Activated CD4-positive, CD25-positive, alpha-beta regulatory T cell (primary cell): ENCODE measurements at regions not wholly inside any gene's neighbourhood (a gene's known extent, or its start where the extent isn't known, plus 50 kb on each side); places are given as distances from the start of the nearest gene placed in this dataset.

Source experiments
- DNase-seq, 4 experiments: peaks; one replicate each; lab custom pipeline; 2025; lab: John Stamatoyannopoulos, UW

DNA sequence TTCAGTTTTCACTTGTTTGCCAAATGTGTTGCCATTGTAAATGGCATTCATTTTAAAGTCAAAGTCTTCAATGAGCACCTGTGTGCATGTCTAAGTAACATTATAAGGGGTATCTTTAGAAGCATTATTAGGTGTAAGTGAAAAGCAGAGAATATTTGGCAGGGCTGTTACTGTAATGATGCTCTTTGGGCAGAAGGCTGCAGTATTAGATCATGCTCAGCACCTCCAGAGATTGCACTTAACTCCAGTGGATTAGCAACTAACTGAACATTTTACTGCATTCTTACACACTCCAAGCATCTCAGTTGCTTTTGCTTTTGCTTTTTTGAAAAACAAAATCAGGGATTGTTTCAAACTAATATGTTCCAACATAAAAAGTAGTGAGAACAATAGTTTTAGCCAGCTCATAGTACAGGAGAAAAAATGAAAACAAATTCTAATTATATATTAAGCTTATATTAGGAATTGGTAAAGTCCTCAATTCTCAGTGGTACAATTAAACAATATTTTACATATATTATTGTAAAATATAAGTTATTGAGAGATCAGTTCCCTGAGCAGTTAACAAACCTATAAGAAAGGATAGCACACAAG lies 1740.9 kb upstream of the CDH9 start:
- no peak for DNase-seq

DNA sequence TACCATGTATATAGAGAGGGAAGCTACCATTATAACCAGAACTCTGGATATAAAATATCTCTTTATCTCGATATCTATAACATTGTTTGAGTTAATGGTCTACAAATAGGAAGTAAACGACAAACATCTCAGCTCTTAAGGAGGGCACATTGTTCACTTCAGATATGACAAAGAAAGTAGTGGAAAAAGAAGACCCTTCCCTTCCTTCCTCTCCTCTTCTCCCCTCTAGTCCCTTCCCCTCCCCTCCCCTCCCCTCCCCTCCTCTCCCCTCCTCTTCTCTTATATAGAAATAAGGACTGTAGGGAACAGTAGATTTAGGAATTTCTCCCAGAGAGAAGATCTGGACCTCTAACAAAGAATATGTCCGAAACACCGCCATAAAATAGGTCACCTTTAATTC lies 1731.9 kb upstream of the CDH9 start:
- no peak for DNase-seq

DNA sequence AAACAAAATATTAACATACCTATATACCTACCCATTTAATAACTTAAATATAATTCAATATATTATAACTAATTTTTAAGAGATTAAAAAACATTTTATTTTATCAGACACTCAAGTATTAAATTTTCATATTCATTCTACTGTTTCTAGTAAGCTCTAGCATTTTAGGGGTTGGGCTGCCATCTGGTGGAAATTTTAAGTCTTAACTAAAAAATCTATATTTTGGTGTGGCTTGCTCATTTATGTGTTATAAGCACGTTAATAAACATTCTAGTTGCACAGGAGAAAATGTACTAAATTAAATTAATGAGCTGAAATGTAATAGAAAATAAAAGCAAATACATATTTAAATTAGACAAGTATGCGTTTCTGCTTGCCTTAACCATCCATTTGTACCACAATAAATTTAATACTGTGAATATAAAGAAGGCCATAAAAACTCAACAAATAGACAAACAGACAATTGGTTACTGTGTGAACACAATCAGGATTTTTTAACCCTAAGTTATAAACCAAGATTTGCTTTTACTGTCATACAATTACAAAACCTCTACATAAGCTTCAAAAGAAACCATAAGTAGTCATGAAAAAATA lies 1728.3 kb upstream of the CDH9 start:
- no peak for DNase-seq

DNA sequence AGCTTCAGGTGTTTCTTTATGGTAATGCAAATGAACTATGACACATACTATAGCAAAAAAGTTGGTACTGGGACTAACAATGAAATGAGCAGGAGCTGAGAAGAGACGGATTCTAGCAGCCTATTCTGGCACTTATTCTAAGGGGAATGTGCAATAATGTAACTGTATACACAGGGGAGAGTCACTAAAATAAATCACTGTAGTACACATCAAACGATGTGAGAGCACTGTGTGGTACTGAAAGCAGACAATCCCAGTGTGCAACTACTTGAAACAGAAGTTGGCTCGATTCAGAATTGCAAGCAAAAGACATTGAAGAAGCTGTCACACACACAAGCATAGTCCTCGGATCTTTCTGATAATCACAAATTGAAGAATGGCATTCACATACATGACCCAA lies 1713.0 kb upstream of the CDH9 start:
- no peak for DNase-seq

DNA sequence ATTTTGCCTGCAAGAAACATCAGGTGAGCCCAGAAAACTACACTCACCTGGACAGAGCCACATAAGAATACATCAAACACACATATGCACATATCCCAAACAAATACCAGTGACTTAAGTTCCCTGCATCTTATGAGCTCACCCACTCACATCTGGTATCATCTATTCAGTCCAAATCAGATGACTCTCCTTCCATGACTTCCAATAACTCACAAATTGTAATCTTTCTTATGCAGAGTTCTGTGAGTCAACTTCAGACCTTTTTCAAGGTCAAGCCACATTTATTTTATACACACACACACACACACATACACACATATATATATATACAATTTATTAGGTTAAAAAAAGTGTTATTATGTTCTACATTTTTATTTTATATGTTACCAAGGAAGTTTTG lies 1711.9 kb upstream of the CDH9 start:
- no peak for DNase-seq

DNA sequence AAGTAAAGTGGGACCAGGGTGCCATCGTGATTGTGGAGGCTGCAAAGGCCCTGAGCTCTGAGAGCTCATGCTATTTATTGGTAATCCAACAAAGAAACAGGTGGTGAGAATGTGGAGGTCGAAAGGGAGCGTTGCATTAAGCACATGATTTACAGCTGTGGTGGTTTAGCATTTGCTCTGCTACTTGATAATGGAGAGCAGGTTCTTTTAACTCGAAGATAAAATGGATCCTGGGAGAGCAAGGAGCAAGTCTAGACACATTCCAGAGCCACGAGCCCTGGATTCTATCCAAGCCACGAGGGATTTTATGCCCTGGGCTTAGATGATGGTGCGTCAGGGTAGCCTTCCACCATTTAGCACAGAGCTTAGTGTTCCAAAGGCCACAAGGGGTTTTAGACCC lies 1710.1 kb upstream of the CDH9 start:
- DNase-seq = no peak

DNA sequence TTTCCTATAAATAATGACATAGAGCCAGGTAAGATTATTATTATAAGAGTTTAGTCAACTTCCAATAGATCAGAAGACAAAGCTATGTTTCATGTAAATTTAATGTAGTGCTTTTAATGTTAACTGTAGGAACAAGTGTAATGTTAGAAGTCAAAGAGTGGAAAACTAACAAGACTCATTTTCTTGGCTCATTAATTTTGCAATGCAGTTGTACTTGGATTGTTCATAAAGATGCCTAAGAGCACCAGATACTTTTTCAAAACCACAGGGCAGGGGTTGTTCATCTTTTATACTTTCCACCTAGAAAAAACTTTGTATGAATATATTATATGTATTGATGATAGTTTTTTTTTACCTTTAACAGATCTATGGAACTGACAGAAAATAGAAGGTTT lies 1705.3 kb upstream of the CDH9 start:
- no peak for DNase-seq

DNA sequence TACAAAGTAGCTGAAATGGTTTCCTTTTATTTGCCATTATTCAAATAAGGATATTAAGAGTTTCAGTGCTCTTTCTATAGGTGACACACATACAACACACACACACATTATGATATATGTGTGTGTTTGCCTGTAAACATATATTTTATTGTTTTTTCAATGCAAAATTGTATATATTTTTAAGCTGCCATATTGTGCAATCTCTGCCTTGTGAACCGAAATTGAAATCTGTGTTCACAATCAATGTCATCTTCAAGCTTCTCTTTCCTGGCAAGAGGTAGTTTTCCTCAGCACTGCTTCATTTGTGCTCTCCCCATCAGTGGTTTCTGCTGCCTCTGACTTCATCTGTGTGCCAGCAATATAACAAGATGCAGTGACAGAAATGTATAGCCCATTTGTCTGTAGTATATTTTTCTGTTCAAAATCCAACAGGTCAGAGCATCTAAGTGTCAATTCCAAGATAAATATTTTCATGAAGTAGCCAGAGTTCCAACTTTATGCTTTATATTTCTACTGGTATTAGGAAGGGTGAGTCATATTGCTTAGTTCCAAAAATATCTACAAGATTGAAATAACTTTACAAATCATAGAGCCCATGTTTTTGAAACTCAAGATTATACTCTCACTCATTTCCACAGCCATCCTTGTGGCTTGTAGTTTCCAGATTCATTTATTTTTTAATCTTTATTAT lies 1704.8 kb upstream of the CDH9 start:
- DNase-seq = no peak

DNA sequence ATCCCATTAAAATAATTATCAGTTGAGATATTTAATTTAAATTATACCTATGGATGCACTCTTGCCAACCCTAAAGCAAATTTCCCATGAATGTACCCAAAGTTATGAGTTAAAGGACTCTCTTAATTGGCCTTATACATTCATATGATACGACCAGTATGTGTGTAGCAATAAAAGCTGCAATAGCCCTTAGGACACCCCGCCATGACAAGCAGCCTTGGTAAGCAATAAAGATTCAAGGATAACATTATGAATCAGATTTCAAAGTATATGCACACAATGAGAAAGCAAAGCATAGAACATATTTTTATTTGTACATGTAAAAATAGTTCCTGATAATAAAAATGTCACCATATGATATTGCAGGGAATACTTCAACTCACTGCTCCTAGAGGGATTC lies 1699.3 kb upstream of the CDH9 start:
- no peak for DNase-seq

DNA sequence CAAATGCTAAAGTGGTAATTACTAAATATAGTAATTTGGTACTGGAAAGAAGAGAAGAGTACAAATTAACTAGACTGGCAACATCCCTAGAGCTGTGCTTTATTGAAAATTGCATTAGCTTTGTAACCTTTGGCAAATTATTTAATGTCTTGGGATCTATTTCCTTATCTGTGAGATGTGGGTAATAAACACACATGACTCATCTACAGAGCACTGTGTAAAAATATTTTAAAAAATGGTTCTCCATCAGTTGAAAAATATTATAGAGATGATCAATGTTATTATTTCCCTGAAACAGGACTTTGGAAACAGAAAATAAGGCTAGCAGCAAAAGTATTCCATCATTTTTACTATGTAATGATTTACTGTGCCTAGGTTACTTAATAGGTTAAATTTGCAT lies 1698.8 kb upstream of the CDH9 start:
- no peak for DNase-seq

DNA sequence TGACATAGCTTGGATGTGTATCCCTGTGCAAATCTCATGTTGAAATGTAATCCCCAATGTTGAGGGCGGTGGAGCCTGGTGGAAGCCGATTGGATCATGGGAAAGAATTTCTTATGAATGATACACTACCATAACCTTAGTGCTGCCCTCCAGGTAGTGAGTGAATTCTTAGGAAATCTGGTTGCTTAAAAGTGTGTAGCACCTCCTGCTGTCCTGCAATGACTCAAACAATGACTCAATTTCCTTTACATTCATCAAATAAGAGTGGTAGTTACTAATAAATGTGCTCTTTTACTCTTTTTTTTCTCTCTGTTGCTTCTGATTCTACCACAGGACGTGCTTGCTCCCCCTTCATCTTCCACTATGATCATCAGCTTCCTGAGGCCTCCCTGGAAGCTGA lies 1696.0 kb upstream of the CDH9 start:
- no peak for DNase-seq

DNA sequence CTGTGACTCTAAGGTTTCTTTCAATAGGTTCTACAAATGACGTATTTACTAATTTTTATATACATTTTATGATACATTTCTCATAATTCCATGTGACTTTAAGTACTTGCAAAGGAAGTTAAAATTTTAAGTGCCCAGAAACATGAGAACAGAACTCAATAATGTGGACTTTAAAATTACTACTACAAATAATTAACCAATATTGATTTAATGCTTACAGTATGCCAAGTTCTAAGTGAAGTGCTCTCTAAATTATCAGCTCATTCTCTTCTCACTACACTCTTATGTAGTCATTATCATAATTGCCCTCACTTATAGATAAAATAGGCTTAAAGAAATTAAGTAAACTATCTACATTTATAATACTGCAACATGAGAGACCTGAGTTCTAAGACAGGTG lies 1690.7 kb upstream of the CDH9 start:
- DNase-seq = no peak

DNA sequence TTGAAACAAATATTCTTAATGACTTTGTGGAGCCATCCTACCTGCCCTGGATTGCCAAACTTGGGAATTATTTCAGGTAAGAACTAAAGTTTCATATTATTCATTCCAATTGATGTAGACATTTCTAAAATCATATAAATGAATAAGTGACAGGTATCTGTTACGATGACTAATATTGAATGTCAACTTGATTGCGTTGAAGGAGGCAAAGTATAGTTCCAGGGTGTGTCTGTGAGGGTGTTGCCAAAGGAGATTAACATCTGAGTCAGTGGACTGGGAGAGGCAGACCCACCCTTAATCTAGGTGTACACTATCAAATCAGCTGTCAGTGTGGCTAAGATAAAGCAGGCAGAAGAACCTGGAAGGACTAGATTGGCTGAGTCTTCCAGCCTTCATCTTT lies 1688.4 kb upstream of the CDH9 start:
- no peak for DNase-seq

DNA sequence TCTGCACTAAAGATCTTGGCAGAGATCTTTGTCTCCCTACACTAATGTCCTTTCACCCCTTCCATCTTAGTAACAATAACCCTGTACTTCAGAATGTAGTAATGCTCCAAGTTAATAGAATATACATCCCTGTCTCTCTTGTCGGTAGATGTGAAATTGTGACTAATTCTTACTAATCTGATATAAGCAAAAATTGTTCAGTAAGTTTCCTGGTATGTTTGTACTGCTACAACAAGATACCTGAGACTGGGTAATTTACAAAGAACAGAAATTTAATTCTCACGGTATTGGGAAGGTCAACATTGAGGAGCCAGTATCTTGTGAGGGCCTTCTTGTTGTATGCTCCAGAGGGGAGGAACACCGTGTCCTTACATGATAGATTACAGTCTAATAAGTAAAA lies 1686.6 kb upstream of the CDH9 start:
- DNase-seq = no peak

DNA sequence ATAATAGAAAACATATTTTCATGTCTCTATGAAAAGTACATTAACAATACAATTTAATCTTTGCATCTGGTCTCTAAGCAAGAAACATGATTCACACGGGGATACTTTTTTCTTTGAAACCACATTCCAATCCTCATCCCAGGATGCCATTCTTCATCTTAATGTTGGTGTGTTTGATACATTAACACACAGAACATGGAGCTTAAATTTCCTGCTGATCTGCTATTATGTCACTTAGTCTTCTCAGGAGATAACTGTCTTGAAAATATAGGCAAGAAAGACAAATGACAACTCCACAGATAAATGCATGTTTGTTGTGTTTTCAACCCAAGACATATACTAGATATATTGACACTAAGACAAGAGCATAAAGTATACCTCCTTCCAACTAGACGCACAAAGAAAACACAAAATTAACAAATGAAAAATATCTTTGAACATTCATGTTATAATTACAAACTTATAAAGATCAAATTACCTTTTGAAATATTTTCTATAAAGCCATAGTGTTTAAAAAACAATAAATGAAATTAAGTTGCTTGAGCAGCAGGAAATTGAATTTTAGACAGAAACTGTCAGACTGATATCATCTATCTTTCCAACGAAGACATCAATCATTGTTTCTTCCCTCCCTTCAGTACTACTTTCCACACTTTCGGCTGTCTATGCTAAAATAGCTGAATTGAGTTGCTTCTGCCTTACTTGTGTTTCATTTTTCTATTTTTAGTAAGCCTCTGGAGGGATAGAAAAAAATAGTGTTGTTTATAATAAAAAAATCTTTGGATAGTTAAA lies 1676.7 kb upstream of the CDH9 start:
- DNase-seq = no peak

DNA sequence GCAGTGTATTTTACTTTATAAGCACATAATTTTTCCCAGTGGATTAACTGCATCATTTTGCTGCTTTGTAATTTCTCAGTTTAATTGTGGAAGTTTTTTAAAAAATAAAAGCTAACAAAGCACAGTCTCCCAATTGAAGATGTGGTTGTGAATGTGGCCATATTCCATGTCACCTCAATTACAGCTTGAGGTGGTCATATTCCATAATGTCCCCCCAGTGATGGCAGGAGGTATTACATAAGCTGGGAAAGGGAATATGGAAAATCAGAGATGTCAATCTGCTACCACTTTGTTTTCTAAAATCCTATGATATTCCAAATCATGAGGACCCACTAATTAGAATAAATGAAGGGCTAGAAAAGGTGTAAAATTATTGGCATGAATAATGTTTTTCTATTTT lies 1672.0 kb upstream of the CDH9 start:
- no peak for DNase-seq

DNA sequence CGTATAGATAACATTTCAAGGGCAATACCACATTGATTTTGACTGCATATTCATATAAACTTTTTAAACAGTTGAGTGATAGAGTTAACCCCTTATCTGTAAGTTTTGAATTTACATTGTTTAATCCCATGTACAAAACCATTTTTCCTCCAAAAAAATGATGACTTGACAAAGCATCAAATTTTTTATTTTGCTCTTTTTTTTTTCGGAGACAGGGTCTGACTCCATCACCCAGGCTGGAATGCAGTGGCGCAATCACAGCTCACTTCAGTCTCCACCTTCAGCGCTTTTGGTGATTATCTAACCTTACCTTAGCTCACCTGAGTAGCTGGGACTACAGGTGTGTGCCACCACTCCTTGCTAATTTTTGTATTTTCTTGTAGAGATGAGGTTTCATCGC lies 1670.1 kb upstream of the CDH9 start:
- DNase-seq = no peak

DNA sequence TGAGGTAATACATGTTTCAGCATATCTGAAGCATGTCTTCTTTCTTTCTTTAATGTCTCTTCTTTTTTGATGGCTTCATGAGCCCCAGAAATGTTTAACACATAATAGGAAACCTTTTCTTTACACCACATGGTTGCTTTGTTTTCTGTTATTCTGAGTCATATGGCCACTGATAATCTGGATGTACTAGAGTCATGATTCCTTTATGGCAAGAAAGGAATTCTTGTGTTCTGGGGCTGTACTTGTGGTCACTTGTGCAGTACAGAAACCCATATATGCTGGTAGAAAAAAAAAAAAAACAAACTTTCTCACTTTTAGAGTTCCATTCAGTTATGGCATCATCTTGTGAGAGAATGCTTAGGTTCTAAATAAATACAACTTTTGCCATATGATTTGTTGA lies 1669.3 kb upstream of the CDH9 start:
- DNase-seq = no peak

DNA sequence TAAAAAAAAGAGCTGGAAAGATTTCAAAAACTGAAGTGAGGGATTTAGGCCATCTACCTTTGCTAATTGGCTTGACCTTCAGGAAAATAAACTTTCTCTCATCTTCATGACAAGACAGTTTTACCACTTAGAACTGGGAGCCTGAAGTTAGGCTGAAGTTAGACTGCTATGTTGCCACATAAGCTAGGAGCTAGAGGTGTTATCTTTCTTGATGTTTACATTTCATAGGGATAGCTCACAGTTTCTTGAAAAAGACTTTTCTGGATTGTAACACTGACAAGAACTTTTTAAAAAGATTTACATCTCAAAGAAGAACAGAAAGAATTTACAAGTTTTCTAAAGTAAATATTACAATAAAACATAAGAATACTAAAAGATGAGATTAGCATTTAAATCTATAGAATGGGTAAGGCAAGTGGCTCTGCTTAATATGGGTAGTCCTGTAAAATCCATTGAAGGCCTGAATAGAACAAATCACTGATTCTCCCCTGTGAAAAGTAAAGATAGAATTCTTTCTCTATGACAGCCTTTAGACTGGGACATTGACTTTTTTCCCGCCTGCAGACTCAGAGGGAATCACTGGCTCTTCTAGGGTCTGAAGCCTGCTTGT lies 1665.4 kb upstream of the CDH9 start:
- no peak for DNase-seq

DNA sequence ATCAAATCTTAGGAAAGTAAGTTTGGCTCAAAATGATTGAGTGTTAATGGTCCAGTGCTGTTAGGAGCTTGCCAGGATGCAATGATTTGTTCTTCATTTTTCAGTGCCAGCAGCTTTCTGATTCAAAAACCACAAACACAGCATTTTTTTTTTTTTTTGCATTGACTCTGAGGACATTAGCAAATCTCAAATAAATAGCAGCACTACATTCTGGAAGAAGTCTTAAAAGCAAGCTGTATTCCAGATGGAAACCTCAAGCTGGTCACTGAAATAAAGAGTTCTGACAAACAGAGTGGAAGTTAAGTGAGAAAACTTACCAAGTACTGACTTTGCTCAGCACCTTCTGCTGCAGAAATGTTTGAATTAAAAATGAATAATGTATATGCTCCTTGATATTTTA lies 1653.1 kb upstream of the CDH9 start:
- no peak for DNase-seq

DNA sequence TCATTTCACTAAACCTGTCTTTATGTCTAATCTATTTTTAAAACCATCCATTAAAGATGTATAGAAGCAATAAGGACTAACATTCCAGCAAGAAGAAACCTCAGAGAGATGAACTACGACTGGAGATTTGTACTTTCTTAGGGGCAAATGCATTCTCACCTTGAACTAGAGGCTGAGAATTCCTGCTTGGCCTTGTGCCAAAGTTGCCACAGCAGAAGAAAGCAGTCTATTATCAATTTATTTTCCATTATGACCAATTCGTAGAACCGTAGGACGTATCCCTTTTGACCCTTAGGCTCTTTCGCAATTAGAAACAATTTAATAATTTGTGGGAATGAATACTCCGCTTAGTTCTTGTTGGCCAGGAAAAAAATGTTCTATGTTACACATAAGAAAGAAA lies 1647.4 kb upstream of the CDH9 start:
- DNase-seq = no peak

DNA sequence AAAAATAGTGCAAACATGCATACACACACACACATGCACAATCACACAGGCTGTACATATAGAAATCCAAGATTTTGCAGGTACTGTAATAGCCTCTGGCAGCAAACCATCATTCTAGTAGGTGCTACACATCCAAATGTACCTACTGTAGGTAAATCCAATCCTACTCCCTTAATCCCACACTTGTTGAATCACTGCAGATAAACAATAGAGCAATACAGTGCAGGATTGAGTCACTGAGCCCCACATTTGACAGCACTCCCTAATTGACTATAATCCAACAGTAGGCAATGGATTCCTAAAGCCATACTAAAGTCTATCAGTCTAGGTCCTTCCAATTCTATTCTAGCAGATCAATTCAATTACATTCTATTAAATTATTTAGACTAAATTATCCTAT lies 1640.5 kb upstream of the CDH9 start:
- DNase-seq = no peak

DNA sequence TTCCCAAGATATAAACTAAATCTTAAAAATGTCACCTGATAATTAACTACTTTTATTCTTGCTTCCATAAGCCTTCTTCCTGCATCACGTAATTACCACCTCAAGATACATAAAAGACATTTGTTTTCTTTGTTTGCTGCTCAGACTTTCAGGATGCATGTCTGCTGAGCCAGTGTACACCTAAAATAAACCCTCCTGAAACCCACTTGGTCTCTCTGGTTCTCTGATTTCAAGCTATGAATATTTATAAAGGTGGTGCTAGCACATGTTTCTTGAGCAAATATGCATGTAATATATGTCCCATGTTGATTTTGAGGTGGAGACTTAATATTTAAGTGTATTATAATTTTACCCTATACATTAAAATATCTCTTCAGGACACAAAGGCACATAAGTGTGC lies 1627.7 kb upstream of the CDH9 start:
- DNase-seq = no peak
